Astrocyte of the cerebellum (primary cell): ENCODE measurements at regions not wholly inside any gene's neighbourhood (a gene's known extent, or its start where the extent isn't known, plus 50 kb on each side); places are given as distances from the start of the nearest gene placed in this dataset.

Experiments
- DNase-seq: peaks from one replicate; pipeline ENCODE4 v3.0.0-alpha.2; 2011; ENCODE audit warnings: low read depth
- H3K4me3 ChIP-seq: 2 replicates; pipeline ENCODE4 v1.5.1; 2011; ENCODE audit warnings: mild to moderate bottlenecking, low read depth, low read length, moderate library complexity
- CTCF ChIP-seq: IDR thresholded peaks from 2 replicates; pipeline ENCODE4 v1.5.1; 2012; ENCODE audit warnings: low read length, low read depth, moderate library complexity, mild to moderate bottlenecking; ENCODE audit errors: missing control alignments
- in situ Hi-C: cut with HindIII; loops from 2 replicates; pipeline ENCODE4 v1.10.0; 2017; ENCODE audit warnings: low sequenced_read_pairs

DNA sequence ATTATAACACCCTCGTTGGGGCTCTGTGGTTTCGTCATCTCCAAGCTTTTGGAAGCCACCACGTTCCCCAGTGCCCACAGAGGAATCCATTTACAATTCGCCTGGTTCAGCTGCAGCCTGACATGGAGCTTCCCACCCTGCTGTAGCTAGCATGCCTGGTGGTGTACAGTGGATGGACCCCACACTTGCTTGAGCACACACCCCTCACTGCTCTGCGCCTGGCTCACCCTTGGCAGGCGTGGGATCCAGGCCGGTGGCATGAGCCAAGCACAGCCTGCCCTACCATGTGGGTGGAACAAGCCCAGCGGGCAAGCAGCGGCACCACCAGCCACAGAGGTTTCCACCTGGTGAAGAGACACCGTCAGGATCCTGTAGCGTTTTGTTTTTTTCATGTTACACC, 1045.7 kb upstream of the CDH9 start:
- H3K4me3 ChIP-seq = no peak overlapping the region
- TF ChIP-seq CTCF = no peak
- in situ Hi-C loops = no loop called here
- no peak for DNase-seq

DNA sequence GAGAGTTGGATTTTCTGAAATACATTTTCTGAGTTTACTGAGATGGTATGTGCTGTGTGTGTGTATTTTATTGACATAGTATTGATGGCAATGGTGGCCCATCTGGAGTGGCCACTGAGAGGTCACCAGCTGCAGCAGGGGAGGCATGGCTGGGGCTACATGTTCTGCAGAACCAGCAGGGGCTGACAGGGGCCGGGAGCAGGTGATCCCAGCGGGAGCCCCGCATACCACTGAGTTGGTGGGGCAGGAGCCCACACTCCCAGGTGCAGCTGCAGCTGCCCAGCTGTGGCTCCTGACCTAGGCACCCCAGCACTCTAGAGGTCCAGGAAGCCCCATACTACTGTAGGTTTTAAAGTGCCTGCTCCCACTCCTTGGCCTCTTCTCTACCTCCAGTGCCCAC, 1044.2 kb upstream of the CDH9 start:
- DNase-seq = no peak
- H3K4me3 ChIP-seq = no peak overlapping the region
- in situ Hi-C loops = no loop called here
- TF ChIP-seq CTCF = no peak

GRCh38 chr5:28077291-28078240, 1039.2 kb upstream of the CDH9 start:
- in situ Hi-C loops = no loop called here
- DNase-seq = no peak
- TF ChIP-seq CTCF = no peak
- H3K4me3 ChIP-seq = no peak overlapping the region

GRCh38 chr5:28066856-28067255, 1028.5 kb upstream of the CDH9 start:
- no peak overlapping the region for H3K4me3 ChIP-seq
- TF ChIP-seq CTCF = no peak
- in situ Hi-C loops = no loop called here
- DNase-seq = no peak

- DNase-seq = no peak
- in situ Hi-C loops = no loop called here
- no peak overlapping the region for H3K4me3 ChIP-seq
- TF ChIP-seq CTCF = no peak
Observed at GRCh38 chr5:28065656-28066055, 1027.3 kb upstream of the CDH9 start.

GRCh38 chr5:28046596-28046995, 1008.2 kb upstream of the CDH9 start:
- in situ Hi-C loops = no loop called here
- no peak for TF ChIP-seq CTCF
- no peak overlapping the region for H3K4me3 ChIP-seq
- DNase-seq = no peak
